AG08396 (cell line): ENCODE measurements at regions not wholly inside any gene's neighbourhood (a gene's known extent, or its start where the extent isn't known, plus 50 kb on each side); places are given as distances from the start of the nearest gene placed in this dataset.

Experiments
- DNase-seq: peaks from one replicate; pipeline ENCODE4 v3.0.0; 2012; ENCODE audit warnings: low spot score, mixed read lengths

- DNase-seq, result no peak
These were observed 175.3 kb downstream of the BCOR start for GRCh38 chrX:39922488-39922887.

- DNase-seq, result no peak
These were observed 174.8 kb downstream of the BCOR start for GRCh38 chrX:39922926-39923325.

- no peak for DNase-seq
These were observed 170.4 kb downstream of the BCOR start for GRCh38 chrX:39927380-39927779.

- no peak for DNase-seq
These were observed 168.9 kb downstream of the BCOR start for GRCh38 chrX:39928704-39929378.

- no peak for DNase-seq
These were observed 168.3 kb downstream of the BCOR start for GRCh38 chrX:39929379-39930025.

- DNase-seq, result no peak
These were observed 166.8 kb downstream of the BCOR start for GRCh38 chrX:39930786-39931528.

GRCh38 chrX:39931529-39932282, 166.1 kb downstream of the BCOR start:
- no peak for DNase-seq

- no peak for DNase-seq
These were observed 162.2 kb downstream of the BCOR start for GRCh38 chrX:39935411-39936064.

GRCh38 chrX:39936886-39937770, 160.6 kb downstream of the BCOR start:
- DNase-seq, result no peak

- DNase-seq, result no peak
These were observed 159.3 kb downstream of the BCOR start for GRCh38 chrX:39938466-39938865.

- no peak for DNase-seq
These were observed 158.1 kb downstream of the BCOR start for GRCh38 chrX:39939678-39940077.

GRCh38 chrX:39941332-39941920, 156.3 kb downstream of the BCOR start:
- no peak for DNase-seq

- no peak for DNase-seq
These were observed 153.3 kb downstream of the BCOR start for GRCh38 chrX:39944416-39944815.

- no peak for DNase-seq
These were observed 152.0 kb downstream of the BCOR start for GRCh38 chrX:39945709-39946108.

GRCh38 chrX:39946822-39947221, 150.9 kb downstream of the BCOR start:
- DNase-seq, result peak; percentile 79

GRCh38 chrX:39948582-39948981, 149.2 kb downstream of the BCOR start:
- DNase-seq, result no peak

GRCh38 chrX:39950018-39950688, 147.6 kb downstream of the BCOR start:
- no peak for DNase-seq

GRCh38 chrX:39952989-39953388, 144.8 kb downstream of the BCOR start:
- no peak for DNase-seq

GRCh38 chrX:39953879-39954278, 143.9 kb downstream of the BCOR start:
- peak; percentile 66 for DNase-seq

- DNase-seq, result no peak
These were observed 142.9 kb downstream of the BCOR start for GRCh38 chrX:39954851-39955250.
